H9 (cell line): ENCODE measurements at regions not wholly inside any gene's neighbourhood (a gene's known extent, or its start where the extent isn't known, plus 50 kb on each side); places are given as distances from the start of the nearest gene placed in this dataset.

ENCODE experiments used
- DNase-seq: peaks from one replicate; pipeline ENCODE4 v3.0.0-alpha.2; 2017
- H2AFZ ChIP-seq: one replicate; pipeline ENCODE4 v1.6.1; 2013; ENCODE audit warnings: mild to moderate bottlenecking, low read length, control low read depth, moderate library complexity
- H2AK5ac ChIP-seq: 2 replicates; pipeline ENCODE4 v1.6.1; 2013; ENCODE audit warnings: low read length, control low read depth, mixed read lengths; ENCODE audit not compliant: insufficient read length
- H2BK120ac ChIP-seq: one replicate; pipeline ENCODE4 v1.6.1; 2013; ENCODE audit warnings: low read depth, mild to moderate bottlenecking, low read length, control low read depth, inconsistent platforms; ENCODE audit not compliant: poor library complexity, severe bottlenecking
- H2BK12ac ChIP-seq: 2 replicates; pipeline ENCODE4 v1.6.1; 2013; ENCODE audit warnings: low read length, control low read depth, mixed read lengths, low read depth; ENCODE audit not compliant: insufficient read length
- H2BK15ac ChIP-seq: 2 replicates; pipeline ENCODE4 v1.6.1; 2013; ENCODE audit warnings: low read depth, low read length, control low read depth
- H2BK20ac ChIP-seq: one replicate; pipeline ENCODE4 v1.6.1; 2013; ENCODE audit warnings: low read depth, mild to moderate bottlenecking, low read length, control low read depth, inconsistent platforms; ENCODE audit not compliant: poor library complexity, severe bottlenecking
- H2BK5ac ChIP-seq: 2 replicates; pipeline ENCODE4 v1.6.1; 2013; ENCODE audit warnings: low read length, control low read depth, mixed read lengths; ENCODE audit not compliant: insufficient read length
- H3K14ac ChIP-seq: 2 replicates; pipeline ENCODE4 v1.6.1; 2013; ENCODE audit warnings: low read length, control low read depth; ENCODE audit not compliant: insufficient read depth
- H3K18ac ChIP-seq: 2 replicates; pipeline ENCODE4 v1.6.1; 2013; ENCODE audit warnings: low read depth, mild to moderate bottlenecking, mixed read lengths, low read length, control low read depth; ENCODE audit not compliant: insufficient read length
- H3K23ac ChIP-seq: 2 replicates; pipeline ENCODE4 v1.6.1; 2013; ENCODE audit warnings: low read length, control low read depth, mixed read lengths, low read depth; ENCODE audit not compliant: insufficient read length
- H3K23me2 ChIP-seq: 2 replicates; pipeline ENCODE4 v1.6.1; 2013; ENCODE audit warnings: low read depth, mild to moderate bottlenecking, mixed read lengths, low read length, control low read depth; ENCODE audit not compliant: insufficient read length, poor library complexity, severe bottlenecking
- H3K27ac ChIP-seq: 2 replicates; pipeline ENCODE4 v1.5.1; 2013; ENCODE audit warnings: low read length, control low read depth, mixed read lengths, low read depth; ENCODE audit not compliant: insufficient read length
- H3K27me3 ChIP-seq: 2 replicates; pipeline ENCODE4 v1.6.1; 2013; ENCODE audit warnings: low read length, control low read depth, inconsistent platforms; ENCODE audit not compliant: insufficient read depth
- H3K4ac ChIP-seq: 2 replicates; pipeline ENCODE4 v1.6.1; 2013; ENCODE audit warnings: low read depth, mild to moderate bottlenecking, control low read depth, inconsistent platforms, low read length, moderate library complexity
- H3K4me1 ChIP-seq: 2 replicates; pipeline ENCODE4 v1.6.1; 2013; ENCODE audit warnings: low read length, control low read depth, inconsistent platforms; ENCODE audit not compliant: insufficient read depth
- H3K4me2 ChIP-seq: 2 replicates; pipeline ENCODE4 v1.6.1; 2013; ENCODE audit warnings: low read length, control low read depth, mixed read lengths; ENCODE audit not compliant: insufficient read length, insufficient read depth
- H3K56ac ChIP-seq: 2 replicates; pipeline ENCODE4 v1.6.1; 2013; ENCODE audit warnings: low read depth, mild to moderate bottlenecking, mixed read lengths, low read length, control low read depth; ENCODE audit not compliant: insufficient read length
- H3K79me1 ChIP-seq: 2 replicates; pipeline ENCODE4 v1.6.1; 2013; ENCODE audit warnings: low read depth, mild to moderate bottlenecking, moderate library complexity, low read length, control low read depth, inconsistent platforms; ENCODE audit not compliant: insufficient read depth, poor library complexity, severe bottlenecking
- H3K79me2 ChIP-seq: 2 replicates; pipeline ENCODE4 v1.6.1; 2013; ENCODE audit warnings: low read length, control low read depth, inconsistent platforms; ENCODE audit not compliant: insufficient read depth
- H3K9ac ChIP-seq: 2 replicates; pipeline ENCODE4 v1.6.1; 2013; ENCODE audit warnings: low read length, control low read depth, mixed read lengths; ENCODE audit not compliant: insufficient read length; ENCODE audit errors: extremely low read depth
- H3K9me3 ChIP-seq: one replicate; pipeline ENCODE4 v1.6.1; 2013; ENCODE audit warnings: low read depth, low read length, inconsistent platforms; ENCODE audit not compliant: control insufficient read depth
- H3T11ph ChIP-seq: one replicate; pipeline ENCODE4 v1.6.1; 2013; ENCODE audit warnings: mild to moderate bottlenecking, low read length, control low read depth, inconsistent platforms
- H4K20me1 ChIP-seq: one replicate; pipeline ENCODE4 v1.6.1; 2013; ENCODE audit not compliant: control insufficient read depth, insufficient read length, insufficient read depth
- H4K5ac ChIP-seq: 2 replicates; pipeline ENCODE4 v1.6.1; 2013; ENCODE audit warnings: low read depth, mild to moderate bottlenecking, mixed read lengths, low read length, control low read depth; ENCODE audit not compliant: insufficient read length
- H4K8ac ChIP-seq: replicated peaks from 2 replicates; pipeline ENCODE4 v1.6.1; 2013; ENCODE audit warnings: low read length, control low read depth, mixed read lengths, low read depth; ENCODE audit not compliant: insufficient read length
- H4K91ac ChIP-seq: 2 replicates; pipeline ENCODE4 v1.6.1; 2013; ENCODE audit warnings: low read depth, mild to moderate bottlenecking, moderate library complexity, mixed read lengths, low read length, control low read depth; ENCODE audit not compliant: insufficient read length
- H3K27ac Mint-ChIP-seq, 3 experiments: 2 replicates in 2 of 3; 3 replicates in 1 of 3; pipeline ENCODE4 v1.8.0; 2020 to 2021; ENCODE audit warnings: mixed read lengths in 3 of 3, mild to moderate bottlenecking in 1 of 3, moderate library complexity in 1 of 3
- H3K27me3 Mint-ChIP-seq: 2 replicates; pipeline ENCODE4 v1.8.0; 2021; ENCODE audit warnings: low read depth, mild to moderate bottlenecking, moderate library complexity, mixed read lengths
- H3K36me3 Mint-ChIP-seq, 3 experiments: 2 replicates in 2 of 3; 3 replicates in 1 of 3; pipeline ENCODE4 v1.8.0; 2020 to 2021; ENCODE audit warnings: low read depth in 3 of 3, mixed read lengths in 3 of 3; ENCODE audit not compliant: insufficient read depth in 1 of 3
- H3K4me1 Mint-ChIP-seq, 2 experiments: 2 replicates each; pipeline ENCODE4 v1.8.0; 2020; ENCODE audit warnings: mixed read lengths in 2 of 2
- H3K4me3 Mint-ChIP-seq, 2 experiments: 2 replicates in 1 of 2; 3 replicates in 1 of 2; pipeline ENCODE4 v1.8.0; 2020 to 2021; ENCODE audit warnings: mild to moderate bottlenecking in 2 of 2, mixed read lengths in 2 of 2, moderate library complexity in 1 of 2
- H3K9me3 Mint-ChIP-seq, 2 experiments: 2 replicates in 1 of 2; 3 replicates in 1 of 2; pipeline ENCODE4 v1.8.0; 2020; ENCODE audit warnings: mild to moderate bottlenecking in 2 of 2, mixed read lengths in 2 of 2, moderate library complexity in 1 of 2
- CTCF ChIP-seq: fragments of 200-600 bp; sonication (generic); conservative IDR thresholded peaks from 3 replicates; pipeline ENCODE4 v1.8.0; 2021; ENCODE audit warnings: antibody characterized with exemption, mild to moderate bottlenecking
- WGBS: extraction: QIAGEN DNeasy Blood & Tissue Kit; methylation state at CpG from one replicate; pipeline ENCODE4 v1.1.7; 2013; ENCODE audit warnings: missing lambda C conversion rate, low lambda C conversion rate, mixed read lengths; ENCODE audit not compliant: insufficient read length; ENCODE audit errors: extremely low coverage; 5-methylcytosine and 5-hydroxymethylcytosine counted together

DNA sequence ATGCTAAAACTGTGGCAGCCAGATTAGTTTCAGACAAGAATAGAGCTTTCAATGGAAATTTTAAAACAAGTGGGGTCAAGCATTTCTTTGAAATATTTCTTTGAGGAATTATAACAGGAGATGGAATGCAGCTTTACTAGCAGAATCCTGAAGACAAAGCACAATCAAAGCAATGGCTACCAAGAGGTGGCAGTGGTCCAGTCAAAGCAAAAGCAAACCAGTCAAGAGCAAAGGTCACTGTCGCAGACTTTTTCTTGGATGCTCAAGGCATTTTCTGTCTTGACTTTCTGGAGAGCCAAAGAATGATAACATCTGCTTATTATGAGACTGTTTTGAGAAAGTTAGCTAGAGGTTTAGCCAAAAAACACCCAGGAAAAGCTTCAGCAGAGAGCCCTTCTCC is 351.2 kb upstream of the DLGAP1 start:
- H3K4me1 Mint-ChIP-seq, result peaks cover 18% of the 10 kb centered on the region in 2 experiments
- H3K9ac ChIP-seq, result no peak overlapping the region
- no peaks in the 10 kb centered on the region for H3K27me3 Mint-ChIP-seq
- H3K4ac ChIP-seq, result no peak overlapping the region
- H3K27ac Mint-ChIP-seq, result no peak overlapping the region
- H2BK120ac ChIP-seq, result no peak overlapping the region
- no peak overlapping the region for H2BK15ac ChIP-seq
- no peaks in the 10 kb centered on the region for H3K79me1 ChIP-seq
- peaks cover 7 to 9% of the 10 kb centered on the region in 2 experiments; a peak in 3 of 5 replicates for H3K9me3 Mint-ChIP-seq
- no peak overlapping the region for H2AFZ ChIP-seq
- H3K9me3 ChIP-seq, result no peaks in the 10 kb centered on the region
- no peak overlapping the region for H4K5ac ChIP-seq
- TF ChIP-seq CTCF, result no peak
- H3K4me1 ChIP-seq, result no peaks in the 10 kb centered on the region
- H3K18ac ChIP-seq, result no peak overlapping the region
- H4K20me1 ChIP-seq, result no peaks in the 10 kb centered on the region
- no peak overlapping the region for H3K14ac ChIP-seq
- no CpG with 5 or more reads among the region's 1 CpG for WGBS
- H3K27ac ChIP-seq, result no peak overlapping the region
- no peak overlapping the region for H4K8ac ChIP-seq
- no peak overlapping the region for H3T11ph ChIP-seq
- DNase-seq, result no peak
- no peak overlapping the region for H4K91ac ChIP-seq
- no peaks in the 10 kb centered on the region for H3K79me2 ChIP-seq
- no peak overlapping the region for H2AK5ac ChIP-seq
- H3K27me3 ChIP-seq, result no peaks in the 10 kb centered on the region
- H3K4me3 Mint-ChIP-seq, result no peak overlapping the region
- no peak overlapping the region for H2BK5ac ChIP-seq
- no peak overlapping the region for H3K23ac ChIP-seq
- H2BK20ac ChIP-seq, result no peak overlapping the region
- H3K4me2 ChIP-seq, result no peak overlapping the region
- peaks cover 0 to 8% (median 0%) of the 10 kb centered on the region in 3 experiments; a peak in 4 of 7 replicates for H3K36me3 Mint-ChIP-seq
- no peaks in the 10 kb centered on the region for H3K23me2 ChIP-seq
- no peak overlapping the region for H2BK12ac ChIP-seq
- H3K56ac ChIP-seq, result no peak overlapping the region
